ENCODE measurements at regions not wholly inside any gene's neighbourhood (a gene's known extent, or its start where the extent isn't known, plus 50 kb on each side); places are given as distances from the start of the nearest gene placed in this dataset.

DNA sequence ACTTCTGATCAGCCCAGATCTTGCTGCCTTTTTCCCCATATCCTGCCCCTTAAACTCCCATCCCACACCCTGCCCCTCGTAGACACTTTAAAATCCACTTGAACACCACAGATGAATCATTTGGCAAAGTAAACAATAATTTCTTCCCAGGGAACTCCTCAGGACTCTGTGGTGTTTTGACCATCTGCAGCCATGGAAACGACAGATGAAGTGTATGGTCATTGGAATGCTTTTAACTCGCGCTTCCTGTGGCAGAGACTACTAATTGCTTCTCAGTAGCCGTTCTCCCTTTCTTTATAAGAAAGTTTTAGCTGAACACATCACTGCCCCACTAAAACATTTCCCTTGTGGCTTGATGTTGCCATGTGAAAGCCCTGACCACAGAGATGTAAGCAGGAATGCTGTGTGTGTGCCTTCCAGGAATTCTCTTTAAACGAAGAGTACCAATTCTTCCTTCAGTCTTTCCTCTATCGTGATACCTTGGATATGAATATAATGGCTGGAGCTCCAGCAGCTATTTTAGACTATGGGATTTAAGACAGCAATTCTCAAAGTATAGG lies 92.7 kb upstream of the PARD3B start:
- TF ChIP-seq, protein P1, sequence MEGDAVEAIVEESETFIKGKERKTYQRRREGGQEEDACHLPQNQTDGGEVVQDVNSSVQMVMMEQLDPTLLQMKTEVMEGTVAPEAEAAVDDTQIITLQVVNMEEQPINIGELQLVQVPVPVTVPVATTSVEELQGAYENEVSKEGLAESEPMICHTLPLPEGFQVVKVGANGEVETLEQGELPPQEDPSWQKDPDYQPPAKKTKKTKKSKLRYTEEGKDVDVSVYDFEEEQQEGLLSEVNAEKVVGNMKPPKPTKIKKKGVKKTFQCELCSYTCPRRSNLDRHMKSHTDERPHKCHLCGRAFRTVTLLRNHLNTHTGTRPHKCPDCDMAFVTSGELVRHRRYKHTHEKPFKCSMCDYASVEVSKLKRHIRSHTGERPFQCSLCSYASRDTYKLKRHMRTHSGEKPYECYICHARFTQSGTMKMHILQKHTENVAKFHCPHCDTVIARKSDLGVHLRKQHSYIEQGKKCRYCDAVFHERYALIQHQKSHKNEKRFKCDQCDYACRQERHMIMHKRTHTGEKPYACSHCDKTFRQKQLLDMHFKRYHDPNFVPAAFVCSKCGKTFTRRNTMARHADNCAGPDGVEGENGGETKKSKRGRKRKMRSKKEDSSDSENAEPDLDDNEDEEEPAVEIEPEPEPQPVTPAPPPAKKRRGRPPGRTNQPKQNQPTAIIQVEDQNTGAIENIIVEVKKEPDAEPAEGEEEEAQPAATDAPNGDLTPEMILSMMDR (IDR thresholded peaks at IDR 0.05) = no peak
- TF ChIP-seq POLR2A (IDR thresholded peaks at IDR 0.05) = no peak

Data from lower leg skin (tissue), 3 donors.